GM12875 (cell line): ENCODE measurements at regions not wholly inside any gene's neighbourhood (a gene's known extent, or its start where the extent isn't known, plus 50 kb on each side); places are given as distances from the start of the nearest gene placed in this dataset.

Experiments
- H3K4me3 ChIP-seq: one replicate; pipeline ENCODE4 v1.5.1; 2011; ENCODE audit warnings: low read depth, low read length, control low read depth
- TF ChIP-seq, protein P1 (sequence below): IDR thresholded peaks from 2 replicates; pipeline ENCODE4 v1.5.1; 2011; ENCODE audit warnings: low read depth, mild to moderate bottlenecking, control low read depth, inconsistent platforms, low read length, moderate library complexity, borderline replicate concordance; ENCODE audit not compliant: insufficient read depth

GRCh38 chr14:97350894-97351731 is 553.9 kb downstream of the VRK1 start:
- no peak overlapping the region for H3K4me3 ChIP-seq
- TF ChIP-seq, protein P1, sequence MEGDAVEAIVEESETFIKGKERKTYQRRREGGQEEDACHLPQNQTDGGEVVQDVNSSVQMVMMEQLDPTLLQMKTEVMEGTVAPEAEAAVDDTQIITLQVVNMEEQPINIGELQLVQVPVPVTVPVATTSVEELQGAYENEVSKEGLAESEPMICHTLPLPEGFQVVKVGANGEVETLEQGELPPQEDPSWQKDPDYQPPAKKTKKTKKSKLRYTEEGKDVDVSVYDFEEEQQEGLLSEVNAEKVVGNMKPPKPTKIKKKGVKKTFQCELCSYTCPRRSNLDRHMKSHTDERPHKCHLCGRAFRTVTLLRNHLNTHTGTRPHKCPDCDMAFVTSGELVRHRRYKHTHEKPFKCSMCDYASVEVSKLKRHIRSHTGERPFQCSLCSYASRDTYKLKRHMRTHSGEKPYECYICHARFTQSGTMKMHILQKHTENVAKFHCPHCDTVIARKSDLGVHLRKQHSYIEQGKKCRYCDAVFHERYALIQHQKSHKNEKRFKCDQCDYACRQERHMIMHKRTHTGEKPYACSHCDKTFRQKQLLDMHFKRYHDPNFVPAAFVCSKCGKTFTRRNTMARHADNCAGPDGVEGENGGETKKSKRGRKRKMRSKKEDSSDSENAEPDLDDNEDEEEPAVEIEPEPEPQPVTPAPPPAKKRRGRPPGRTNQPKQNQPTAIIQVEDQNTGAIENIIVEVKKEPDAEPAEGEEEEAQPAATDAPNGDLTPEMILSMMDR = no peak

DNA sequence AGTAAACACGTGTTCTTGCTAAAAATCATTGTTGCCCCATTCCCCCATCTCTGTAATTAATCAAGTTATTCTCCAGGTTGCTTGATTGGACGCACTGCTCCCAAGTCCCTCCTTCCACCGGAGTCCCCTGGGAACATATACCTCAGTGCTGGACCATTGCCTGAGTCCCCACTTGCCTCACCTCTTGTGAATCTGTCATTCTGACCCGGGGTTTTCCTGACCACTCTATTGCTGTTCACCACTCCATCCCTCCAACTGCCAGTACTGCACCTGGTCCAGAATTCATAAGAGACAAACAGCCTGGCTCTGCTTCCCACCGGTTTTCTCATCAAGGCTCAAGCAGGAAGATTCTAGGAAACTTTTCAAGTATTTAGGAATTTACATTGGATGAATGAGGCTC is 555.9 kb downstream of the VRK1 start:
- no peak overlapping the region for H3K4me3 ChIP-seq
- TF ChIP-seq, protein P1 = no peak

DNA sequence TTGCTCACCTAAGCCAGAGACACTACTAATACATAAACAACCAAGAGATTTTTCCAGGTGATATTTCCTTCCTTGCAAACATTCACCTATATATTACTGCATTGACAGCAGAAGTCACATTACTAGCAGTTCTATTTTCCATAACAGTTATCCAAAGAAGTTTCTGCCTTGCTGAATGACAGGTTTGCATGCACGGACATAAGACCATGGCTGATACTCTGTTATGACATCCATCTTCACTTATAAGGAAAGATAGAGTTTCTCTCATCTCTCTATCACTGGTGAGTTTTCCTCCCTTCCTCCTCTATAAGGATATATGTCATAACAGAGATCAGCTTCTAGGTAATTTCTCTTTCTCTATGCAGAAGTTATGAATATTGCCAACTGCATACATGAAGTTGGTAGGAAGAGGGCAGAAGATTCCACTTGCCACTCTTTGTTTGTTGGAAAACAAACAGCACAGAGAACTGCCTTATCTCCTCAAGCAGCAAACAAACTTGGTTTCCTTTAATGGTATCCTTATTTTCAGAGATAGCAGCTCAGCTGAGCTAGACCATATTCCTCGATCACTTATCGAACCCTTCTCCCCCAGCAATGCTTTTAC is 557.0 kb downstream of the VRK1 start:
- H3K4me3 ChIP-seq = no peak overlapping the region
- TF ChIP-seq, protein P1 = no peak

DNA sequence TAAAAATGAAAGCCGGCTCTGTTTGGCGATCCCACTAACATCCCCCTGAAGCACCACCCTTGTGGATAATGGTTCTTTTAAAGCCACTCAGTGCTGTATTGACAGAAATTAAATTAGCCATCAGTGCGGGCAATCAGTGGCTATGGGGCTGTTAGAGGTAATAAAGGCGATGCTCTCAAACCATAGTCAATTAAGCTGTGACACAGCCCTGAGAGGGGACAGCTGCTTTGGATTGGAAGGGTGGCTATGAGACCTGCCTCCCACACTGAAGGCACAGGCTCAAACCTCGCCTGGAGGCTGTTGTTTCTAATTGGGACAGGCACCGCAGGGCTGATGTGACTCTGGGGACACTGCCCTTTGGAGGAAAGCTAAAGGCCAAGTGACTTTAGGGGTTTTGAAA is 562.2 kb downstream of the VRK1 start:
- TF ChIP-seq, protein P1 = no peak

GRCh38 chr14:97361181-97361580 is 564.0 kb downstream of the VRK1 start:
- TF ChIP-seq, protein P1 = no peak
- no peak overlapping the region for H3K4me3 ChIP-seq

More for the DNA sequence above, 562.2 kb downstream of the VRK1 start:
- H3K4me3 ChIP-seq = no peak overlapping the region

DNA sequence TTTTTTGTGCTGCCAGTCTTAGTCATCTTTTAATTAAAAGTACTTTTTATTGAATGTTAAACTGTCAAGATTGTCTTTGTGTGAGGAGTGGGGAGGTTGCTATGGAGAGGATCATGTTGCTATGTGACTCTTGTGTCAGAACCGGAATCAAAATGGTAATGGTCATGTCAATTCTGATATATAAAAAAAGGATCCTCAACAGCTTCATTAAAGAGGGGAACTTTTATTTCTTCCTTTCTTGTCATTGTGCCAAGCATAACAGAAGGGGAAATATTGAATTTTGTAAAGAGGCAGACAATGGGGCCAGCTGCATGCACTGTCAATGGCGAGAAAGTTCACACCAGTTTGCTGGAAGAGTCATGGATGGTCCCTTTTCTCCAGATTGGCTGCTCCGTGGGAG is 564.8 kb downstream of the VRK1 start:
- no peak overlapping the region for H3K4me3 ChIP-seq
- TF ChIP-seq, protein P1 = no peak

GRCh38 chr14:97366400-97366799 is 569.2 kb downstream of the VRK1 start:
- TF ChIP-seq, protein P1 = no peak
- no peak overlapping the region for H3K4me3 ChIP-seq
